GM23338 (cell line): ENCODE measurements at regions not wholly inside any gene's neighbourhood (a gene's known extent, or its start where the extent isn't known, plus 50 kb on each side); places are given as distances from the start of the nearest gene placed in this dataset.

Source experiments
- ATAC-seq: fragments of 200-7000 bp; cut with Tn5 transposase; 3 replicates; pipeline ENCODE4 v1.9.1; 2020
- DNase-seq: peaks from one replicate; pipeline ENCODE4 v3.0.0-alpha.2; 2015; ENCODE audit warnings: low spot score
- H2AFZ ChIP-seq: fragments of 200-600 bp; sonication (generic); 2 replicates; pipeline ENCODE4 v1.8.0; 2016; ENCODE audit warnings: antibody characterized with exemption, mild to moderate bottlenecking, moderate library complexity
- H3F3A ChIP-seq: fragments of 200-600 bp; sonication (generic); replicated peaks from 2 replicates; pipeline ENCODE4 v1.8.0; 2017; ENCODE audit warnings: antibody characterized with exemption, mixed run types, low read depth
- H3K27ac ChIP-seq: fragments of 200-600 bp; sonication (generic); 2 replicates; pipeline ENCODE4 v1.6.1; 2016; ENCODE audit warnings: low read depth
- H3K27me3 ChIP-seq: fragments of 200-600 bp; sonication (generic); 2 replicates; pipeline ENCODE4 v1.8.0; 2016; ENCODE audit warnings: mild to moderate bottlenecking, mixed run types, moderate library complexity; ENCODE audit not compliant: insufficient read depth
- H3K36me3 ChIP-seq: fragments of 200-600 bp; sonication (generic); 2 replicates; pipeline ENCODE4 v1.8.0; 2016; ENCODE audit warnings: mild to moderate bottlenecking; ENCODE audit not compliant: insufficient read depth
- H3K4me1 ChIP-seq: fragments of 200-600 bp; sonication (generic); 2 replicates; pipeline ENCODE4 v1.8.0; 2016; ENCODE audit warnings: mild to moderate bottlenecking, moderate library complexity; ENCODE audit not compliant: insufficient read depth
- H3K4me2 ChIP-seq: fragments of 200-600 bp; sonication (generic); 2 replicates; pipeline ENCODE4 v1.7.1; 2017; ENCODE audit warnings: mixed run types
- H3K4me3 ChIP-seq: fragments of 200-600 bp; sonication (generic); 2 replicates; pipeline ENCODE4 v1.6.1; 2016; ENCODE audit warnings: mixed run types
- H3K79me2 ChIP-seq: fragments of 200-600 bp; sonication (generic); replicated peaks from 2 replicates; pipeline ENCODE4 v1.8.0; 2017; ENCODE audit warnings: mild to moderate bottlenecking; ENCODE audit not compliant: insufficient read depth
- H3K9me2 ChIP-seq: fragments of 200-600 bp; sonication (generic); 2 replicates; pipeline ENCODE4 v1.8.0; 2017; ENCODE audit not compliant: insufficient read depth
- H4K20me1 ChIP-seq: fragments of 200-600 bp; sonication (generic); replicated peaks from 2 replicates; pipeline ENCODE4 v1.8.0; 2017; ENCODE audit warnings: mild to moderate bottlenecking; ENCODE audit not compliant: insufficient read depth
- H3K27ac Mint-ChIP-seq: 2 replicates; pipeline ENCODE4 v1.8.0; 2020; ENCODE audit warnings: inconsistent platforms, mild to moderate bottlenecking, moderate library complexity, mixed read lengths
- H3K27me3 Mint-ChIP-seq: 3 replicates; pipeline ENCODE4 v1.8.0; 2022; ENCODE audit warnings: low read depth, mild to moderate bottlenecking, moderate library complexity, mixed read lengths, inconsistent platforms; ENCODE audit not compliant: insufficient read depth, poor library complexity
- H3K36me3 Mint-ChIP-seq: 3 replicates; pipeline ENCODE4 v1.8.0; 2021; ENCODE audit warnings: low read depth, mild to moderate bottlenecking, inconsistent platforms, moderate library complexity, mixed read lengths
- H3K4me1 Mint-ChIP-seq: 3 replicates; pipeline ENCODE4 v1.8.0; 2020; ENCODE audit warnings: mild to moderate bottlenecking, inconsistent platforms, mixed read lengths
- H3K4me3 Mint-ChIP-seq: 3 replicates; pipeline ENCODE4 v1.8.0; 2021; ENCODE audit warnings: moderate library complexity, mild to moderate bottlenecking, inconsistent platforms, mixed read lengths
- H3K9me3 Mint-ChIP-seq: 3 replicates; pipeline ENCODE4 v1.8.0; 2020; ENCODE audit warnings: moderate library complexity, mild to moderate bottlenecking, inconsistent platforms, mixed read lengths
- CREB1 ChIP-seq: fragments of 250-450 bp; sonication (Bioruptor Pico); IDR thresholded peaks from 2 replicates; pipeline ENCODE4 v1.5.0; 2020; ENCODE audit warnings: low read depth, mild to moderate bottlenecking, moderate library complexity
- CTCF ChIP-seq, 2 experiments: fragments of 200-600 bp in 1 of 2; sonication (generic) in 1 of 2; conservative IDR thresholded peaks; 2 replicates each; pipeline versions ENCODE4 v1.5.1 to v1.6.1; 2016 to 2017; ENCODE audit warnings: antibody characterized with exemption in 2 of 2, low read depth in 2 of 2, mild to moderate bottlenecking in 2 of 2, moderate library complexity in 1 of 2
- ETS1 ChIP-seq: IDR thresholded peaks from 2 replicates; pipeline ENCODE4 v1.6.1; 2016; ENCODE audit warnings: antibody characterized with exemption
- EZH2 ChIP-seq: fragments of 200-600 bp; sonication (generic); IDR thresholded peaks from one replicate; pipeline ENCODE4 v1.8.0; 2017; ENCODE audit warnings: antibody characterized with exemption, mild to moderate bottlenecking, low read depth; ENCODE audit not compliant: unreplicated experiment
- EZH2phosphoT487 ChIP-seq: fragments of 200-600 bp; sonication (generic); IDR thresholded peaks from one replicate; pipeline ENCODE4 v1.8.1; 2018; ENCODE audit warnings: antibody characterized with exemption; ENCODE audit not compliant: unreplicated experiment
- JUNB ChIP-seq: IDR thresholded peaks from one replicate; pipeline ENCODE4 v1.6.1; 2016; ENCODE audit warnings: antibody characterized with exemption; ENCODE audit not compliant: unreplicated experiment
- NANOG ChIP-seq: IDR thresholded peaks from 2 replicates; pipeline ENCODE4 v1.6.1; 2016; ENCODE audit warnings: antibody characterized with exemption, borderline replicate concordance
- POLR2AphosphoS5 ChIP-seq: IDR thresholded peaks from 2 replicates; pipeline ENCODE4 v1.6.1; 2016; ENCODE audit warnings: antibody characterized with exemption, low read depth
- STAT1 ChIP-seq: IDR thresholded peaks from one replicate; pipeline ENCODE4 v1.6.1; 2016; ENCODE audit warnings: antibody characterized with exemption; ENCODE audit not compliant: unreplicated experiment
- ZNF114 ChIP-seq: fragments of 250-450 bp; sonication (Bioruptor Pico); IDR thresholded peaks from 2 replicates; pipeline ENCODE4 v1.5.0; 2020; ENCODE audit warnings: mild to moderate bottlenecking, moderate library complexity
- ZNF331 ChIP-seq: fragments of 250-450 bp; sonication (Bioruptor Pico); IDR thresholded peaks from 2 replicates; pipeline ENCODE4 v1.5.0; 2020; ENCODE audit warnings: low read depth, mild to moderate bottlenecking, moderate library complexity
- ZNF462 ChIP-seq: fragments of 250-450 bp; sonication (Bioruptor Pico); IDR thresholded peaks from 2 replicates; pipeline ENCODE4 v1.5.0; 2020; ENCODE audit warnings: mild to moderate bottlenecking, moderate library complexity

GRCh38 chr2:167880415-167880814, 367.0 kb downstream of the STK39 start:
- 0 out of 2 replicates have a peak, but pooled peaks cover 14% of the 10 kb centered on the region for H3K4me1 ChIP-seq
- no peaks in the 10 kb centered on the region for H3K79me2 ChIP-seq
- H3K27me3 ChIP-seq: no peaks in the 10 kb centered on the region
- H3K4me3 Mint-ChIP-seq: no peak overlapping the region
- no peak overlapping the region for H3K27ac ChIP-seq
- H3K4me2 ChIP-seq: no peak overlapping the region
- H3K27me3 Mint-ChIP-seq: no peaks in the 10 kb centered on the region
- no peaks in the 10 kb centered on the region for H3K36me3 ChIP-seq
- no peaks in the 10 kb centered on the region for H4K20me1 ChIP-seq
- DNase-seq (no peak), ATAC-seq (no peak)
- TF ChIP-seq EZH2 (no peak), CTCF (conservative IDR thresholded peaks at IDR 0.05; ENCODE audit: low read depth in 2 of 2) (no peak), ETS1 (no peak), CREB1 (no peak), JUNB (no peak), ZNF462 (CRISPR knock-in tag) (no peak), POLR2AphosphoS5 (no peak), ZNF114 (CRISPR knock-in tag) (no peak), ZNF331 (no peak), NANOG (no peak), STAT1 (no peak), EZH2phosphoT487 (no peak)
- no peaks in the 10 kb centered on the region for H3F3A ChIP-seq
- no peak overlapping the region for H3K27ac Mint-ChIP-seq
- peaks cover 13% of the 10 kb centered on the region for H3K9me2 ChIP-seq
- H3K9me3 Mint-ChIP-seq: no peaks in the 10 kb centered on the region
- peaks cover 4% of the 10 kb centered on the region; the same call in 2 of the 3 replicates for H3K4me1 Mint-ChIP-seq
- H3K36me3 Mint-ChIP-seq: no peaks in the 10 kb centered on the region; the same call in 2 of the 3 replicates
- no peak overlapping the region for H3K4me3 ChIP-seq
- H2AFZ ChIP-seq: no peak overlapping the region; the same call in 1 of the 2 replicates
